HG03108 (cell line): ENCODE measurements at regions not wholly inside any gene's neighbourhood (a gene's known extent, or its start where the extent isn't known, plus 50 kb on each side); places are given as distances from the start of the nearest gene placed in this dataset.

Experiments
- ATAC-seq: cut with Tn5 transposase; IDR thresholded peaks from one replicate; pipeline ENCODE4 v1.9.1; 2021; ENCODE audit warnings: moderate library complexity; ENCODE audit not compliant: unreplicated experiment

DNA sequence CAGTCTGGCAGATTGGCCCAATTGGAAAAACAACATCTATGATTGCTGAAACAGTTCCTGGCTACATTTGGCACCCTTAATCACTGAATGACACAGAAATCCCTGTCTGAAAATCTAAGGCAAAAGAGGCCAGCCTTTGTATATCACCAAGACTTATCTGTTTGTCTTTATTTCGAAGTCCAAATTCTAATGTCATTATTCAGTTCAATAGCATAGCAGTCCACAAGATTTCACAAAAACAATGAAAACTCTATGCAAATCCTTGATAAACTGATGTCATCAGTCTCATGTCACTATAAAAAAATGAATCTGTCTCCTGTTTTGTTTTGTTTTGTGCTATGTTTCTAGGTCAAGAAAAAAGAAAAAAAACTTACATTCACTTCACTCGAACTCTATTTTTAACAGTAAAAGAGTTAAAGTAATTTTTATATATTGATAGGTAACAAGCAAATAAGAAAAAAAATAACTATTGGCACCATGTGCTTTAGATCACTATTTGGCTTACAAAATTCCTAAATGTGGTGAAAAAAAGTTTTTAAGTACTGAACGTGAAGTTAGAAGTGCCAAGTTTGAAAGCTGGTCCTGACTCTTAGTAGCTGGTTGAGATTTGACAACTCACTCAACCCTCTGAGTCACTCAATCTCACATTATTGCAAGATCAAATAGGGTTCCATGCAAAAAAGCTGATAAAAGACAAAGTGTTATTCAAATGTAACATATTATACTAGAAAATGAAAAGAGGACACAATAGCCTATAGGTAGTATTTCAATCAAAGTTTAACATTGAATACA lies 359.3 kb downstream of the IRS1 start:
- ATAC-seq = no peak

DNA sequence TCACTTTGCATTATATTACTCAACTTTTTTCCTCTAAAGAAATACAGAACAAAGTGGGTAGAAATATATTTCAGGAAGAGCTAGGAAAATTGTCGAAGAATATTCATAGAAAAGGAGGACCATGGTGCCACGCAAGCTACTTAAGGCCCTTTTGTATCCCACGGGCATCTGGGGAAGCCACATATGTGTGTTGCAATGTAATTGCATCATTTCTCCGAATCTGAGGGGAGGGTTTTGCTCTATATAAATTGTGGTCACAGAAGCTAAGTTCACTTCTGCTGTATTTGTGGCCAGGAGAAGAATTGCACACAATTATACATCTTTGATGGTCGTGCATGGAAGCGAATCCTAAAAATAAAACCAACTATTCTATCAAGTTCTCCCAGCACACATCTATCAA lies 360.3 kb downstream of the IRS1 start:
- ATAC-seq = no peak

DNA sequence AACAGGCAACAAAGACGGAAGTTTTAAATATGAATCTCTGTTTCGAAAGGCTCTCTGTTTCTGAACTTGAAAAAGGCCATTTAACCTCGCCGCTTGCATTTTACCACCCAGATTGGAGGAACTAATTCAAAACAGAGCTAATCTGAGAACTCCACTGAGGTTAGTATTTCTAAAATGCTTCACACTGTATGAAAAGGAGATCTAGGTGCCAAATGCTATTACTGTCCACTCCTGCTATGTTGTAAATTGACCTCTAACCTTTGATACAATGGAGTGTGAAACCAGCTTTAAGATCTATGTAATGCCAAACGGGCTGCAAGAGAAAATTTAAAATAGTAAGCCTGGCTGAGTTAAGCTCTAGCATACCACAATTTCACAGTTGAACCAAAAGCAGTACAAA lies 364.5 kb downstream of the IRS1 start:
- no peak for ATAC-seq

DNA sequence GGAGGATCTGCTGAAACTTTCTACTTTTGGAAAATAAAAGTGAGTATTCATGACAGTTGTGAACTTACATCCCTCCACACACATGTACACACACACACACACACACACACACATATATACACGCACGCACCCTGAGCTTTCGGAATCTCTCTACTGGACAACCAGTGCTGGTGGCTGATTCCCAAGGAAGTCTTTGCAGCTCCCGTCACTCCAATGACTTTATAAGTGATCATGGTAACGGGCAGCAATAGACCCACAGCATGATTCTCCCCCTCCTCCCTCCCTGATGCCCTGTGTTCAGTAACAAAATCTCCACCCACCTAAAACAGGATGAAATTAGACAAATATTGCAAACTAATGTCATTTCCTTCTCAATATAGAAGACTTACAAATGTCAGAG lies 364.9 kb downstream of the IRS1 start:
- no peak for ATAC-seq

DNA sequence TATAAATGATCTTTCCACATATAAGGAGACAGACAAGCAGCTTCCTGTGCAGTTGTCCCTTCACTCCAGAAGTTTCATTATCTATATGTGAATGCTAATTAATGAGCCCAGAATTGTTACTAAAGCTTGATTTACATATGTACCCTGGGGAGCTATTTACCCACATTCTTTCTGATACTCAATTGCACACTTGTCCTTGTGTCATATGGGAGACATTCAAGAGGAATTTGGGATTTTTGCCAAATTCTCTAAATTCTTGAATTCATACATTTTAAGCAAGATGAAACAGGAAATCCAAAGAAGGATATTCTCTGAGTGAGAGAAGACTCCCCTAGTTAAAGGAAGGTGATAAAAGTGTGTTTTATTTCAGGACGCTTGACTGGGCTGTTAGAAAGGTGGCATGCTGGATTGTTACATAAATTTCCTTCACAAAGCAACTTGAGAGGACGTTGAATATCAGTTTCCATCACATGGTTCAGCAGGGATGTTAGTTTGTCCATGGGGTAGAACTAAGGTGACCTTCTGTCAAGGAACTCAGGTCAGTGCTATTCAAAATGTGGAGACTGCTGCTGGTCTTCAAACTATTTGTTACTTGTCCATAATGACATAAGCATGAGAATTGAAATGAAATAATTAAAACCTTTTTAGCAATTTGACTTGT lies 368.2 kb downstream of the IRS1 start:
- ATAC-seq = no peak

DNA sequence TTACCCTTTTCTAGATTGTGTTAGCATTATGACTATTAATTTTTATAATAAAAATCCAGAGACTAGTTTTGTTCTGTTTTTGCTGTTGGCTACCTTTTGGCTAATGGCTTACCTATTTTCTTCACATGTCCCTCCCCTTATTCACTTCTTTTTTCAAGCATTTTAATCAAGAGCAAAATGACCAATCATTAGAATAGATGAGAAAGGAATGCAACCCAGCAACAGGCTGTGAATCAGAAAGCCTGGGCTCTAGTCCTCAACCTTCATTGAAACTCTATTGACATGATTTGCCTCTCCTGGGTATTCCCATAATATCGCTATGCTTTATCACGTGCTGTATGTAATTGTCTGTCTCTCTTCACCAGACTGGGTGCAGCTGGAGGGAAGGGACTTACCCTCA lies 370.1 kb downstream of the IRS1 start:
- ATAC-seq = no peak

DNA sequence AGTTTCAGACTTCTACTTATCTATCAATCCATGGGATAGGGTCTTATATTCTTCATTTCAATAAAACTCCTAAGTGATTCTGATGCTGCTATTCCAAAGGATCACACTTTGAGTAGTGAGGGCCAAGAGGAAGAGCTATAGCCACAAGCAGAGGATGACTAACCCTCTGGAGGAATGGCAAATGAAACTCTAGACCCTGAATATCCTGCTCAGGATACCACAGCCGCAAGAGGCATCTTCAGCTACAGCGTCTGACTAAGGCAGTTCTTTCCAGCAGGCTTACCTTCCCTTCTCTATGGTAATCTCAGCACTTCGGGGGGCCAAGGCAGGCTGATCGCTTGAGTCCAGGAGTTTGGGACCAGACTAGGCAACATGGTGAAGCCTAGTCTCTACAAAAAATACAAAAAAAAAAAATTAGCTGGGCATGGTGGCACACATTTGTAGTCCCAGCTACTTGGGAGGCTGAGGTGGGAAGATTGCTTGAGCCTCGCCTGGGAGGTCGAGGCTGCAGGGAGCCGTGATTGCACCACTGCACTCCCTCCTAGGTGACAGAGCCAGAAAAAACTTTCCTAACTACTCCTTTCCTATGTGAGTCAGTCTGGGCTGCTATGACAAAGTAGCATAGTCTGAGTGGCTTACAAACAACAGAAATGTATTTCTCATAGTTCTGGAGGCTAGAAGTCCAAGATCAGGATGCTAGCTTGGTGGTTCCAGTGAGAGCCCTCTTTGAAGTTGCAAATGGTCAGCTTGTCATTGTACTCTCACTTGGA lies 371.9 kb downstream of the IRS1 start:
- ATAC-seq = no peak

DNA sequence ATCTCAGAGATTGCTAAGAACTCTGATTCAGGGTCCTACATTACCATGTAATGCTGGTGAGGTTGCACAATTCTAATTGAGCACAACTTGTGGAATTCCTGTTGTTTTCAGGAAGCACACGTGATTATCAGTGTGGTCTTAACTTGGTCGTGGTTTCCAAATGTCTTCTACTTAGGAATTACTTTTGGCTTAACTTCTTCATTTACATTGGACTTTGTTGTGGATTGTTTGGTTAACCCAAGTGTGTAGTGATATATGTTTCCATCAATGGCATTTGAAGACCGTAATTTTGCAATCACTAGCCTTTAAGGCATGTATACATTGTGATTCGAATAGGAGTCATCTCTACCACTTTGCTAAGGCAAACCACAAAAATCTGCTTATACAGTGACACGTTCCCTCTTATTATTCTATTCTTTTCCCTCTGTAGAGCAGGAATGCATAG lies 373.3 kb downstream of the IRS1 start:
- ATAC-seq = no peak

DNA sequence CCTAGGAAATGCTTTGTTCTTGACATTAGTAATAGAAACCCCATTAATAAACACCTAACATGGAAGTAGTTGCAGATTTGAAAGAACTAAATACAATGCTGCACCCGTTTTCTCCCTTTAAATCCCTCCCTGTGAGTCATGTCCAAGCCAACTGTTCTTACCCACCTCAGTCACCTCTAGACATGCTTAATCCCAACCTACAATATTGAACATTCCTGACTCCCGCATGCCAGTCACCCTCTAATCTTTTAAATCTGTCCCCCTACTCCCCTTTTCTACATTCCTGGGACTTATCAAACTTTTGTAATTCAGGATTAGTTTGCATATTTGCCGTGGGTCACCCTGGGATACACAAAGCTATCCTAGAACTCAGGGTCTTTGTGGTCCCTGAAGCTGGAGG lies 374.6 kb downstream of the IRS1 start:
- ATAC-seq = no peak

DNA sequence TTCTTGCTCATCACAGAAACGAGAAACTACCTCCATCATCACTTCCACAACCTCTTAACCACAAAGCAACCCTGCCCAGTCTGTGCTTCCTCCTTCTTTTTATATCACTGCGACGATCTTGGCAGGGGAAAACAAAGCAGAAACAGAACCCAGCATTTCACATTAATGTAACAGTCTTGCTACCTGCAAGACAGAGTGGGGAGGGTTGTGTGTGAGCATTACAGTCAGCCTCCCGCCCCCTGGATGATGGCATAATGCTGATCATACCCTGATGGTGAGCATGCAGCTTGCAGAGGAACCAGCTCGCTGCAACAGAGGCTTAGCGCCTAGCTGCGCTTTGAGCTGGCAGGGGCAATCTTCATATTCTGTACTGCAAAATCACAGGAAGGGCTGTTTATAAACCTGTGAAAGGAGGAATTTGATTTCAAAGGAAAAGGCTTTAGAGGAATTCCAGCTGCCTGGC lies 376.1 kb downstream of the IRS1 start:
- ATAC-seq = peak; percentile 81

DNA sequence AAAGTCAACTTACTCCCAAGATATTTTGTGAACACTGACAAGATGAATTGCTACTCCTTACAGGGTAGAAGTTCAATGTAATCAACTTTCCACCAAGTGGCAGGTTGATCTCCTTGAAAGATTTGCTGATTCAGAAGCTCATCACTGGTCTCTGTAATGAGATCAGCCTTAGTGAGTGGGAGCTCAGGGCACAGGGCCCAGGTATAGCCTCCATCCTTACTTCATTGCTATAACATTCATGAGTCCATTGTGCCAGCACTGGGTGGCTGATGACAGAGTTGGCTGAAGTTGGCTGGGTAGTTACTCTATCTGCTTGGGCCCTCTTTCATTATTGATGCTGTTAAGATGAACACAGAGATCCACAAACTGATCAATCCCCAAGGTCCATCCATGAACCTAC lies 379.0 kb downstream of the IRS1 start:
- no peak for ATAC-seq

DNA sequence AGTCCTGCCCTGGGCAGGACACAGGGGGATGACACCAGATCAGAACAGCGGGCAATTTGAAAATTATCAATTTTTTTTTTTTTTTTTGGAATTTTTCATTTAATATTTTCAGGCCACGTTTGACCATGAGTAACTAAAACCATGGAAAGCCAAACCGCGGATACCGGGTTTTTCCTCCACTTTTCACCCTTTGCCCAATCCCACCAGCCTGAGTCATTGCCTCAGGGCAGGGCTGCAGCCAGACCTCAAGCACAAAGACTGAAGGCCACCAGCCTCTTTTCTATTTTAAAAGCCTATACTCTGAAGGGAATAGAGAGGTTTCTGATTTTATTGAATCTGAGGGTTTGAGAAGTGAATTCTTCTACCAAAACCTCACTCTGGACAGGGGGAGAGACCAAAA lies 381.1 kb downstream of the IRS1 start:
- no peak for ATAC-seq

DNA sequence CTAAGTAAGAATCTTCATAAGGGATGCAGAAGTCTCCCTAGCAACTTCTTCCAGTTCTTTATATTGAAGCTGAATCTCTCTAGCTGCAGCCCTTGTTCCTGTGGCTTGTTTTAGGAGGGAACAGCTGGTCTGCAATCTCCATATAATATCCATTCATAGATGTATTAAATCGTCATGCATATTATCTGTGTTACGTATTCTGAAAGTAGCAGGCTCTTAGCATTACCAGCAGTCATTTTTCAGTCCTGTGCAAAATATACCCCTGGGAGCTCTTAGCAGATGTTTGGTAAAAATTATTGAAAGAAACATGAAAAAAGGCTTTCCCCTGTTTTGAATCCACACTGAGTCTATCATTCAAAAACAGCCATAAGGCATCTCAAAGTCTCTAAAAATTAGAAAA lies 385.3 kb downstream of the IRS1 start:
- no peak for ATAC-seq

DNA sequence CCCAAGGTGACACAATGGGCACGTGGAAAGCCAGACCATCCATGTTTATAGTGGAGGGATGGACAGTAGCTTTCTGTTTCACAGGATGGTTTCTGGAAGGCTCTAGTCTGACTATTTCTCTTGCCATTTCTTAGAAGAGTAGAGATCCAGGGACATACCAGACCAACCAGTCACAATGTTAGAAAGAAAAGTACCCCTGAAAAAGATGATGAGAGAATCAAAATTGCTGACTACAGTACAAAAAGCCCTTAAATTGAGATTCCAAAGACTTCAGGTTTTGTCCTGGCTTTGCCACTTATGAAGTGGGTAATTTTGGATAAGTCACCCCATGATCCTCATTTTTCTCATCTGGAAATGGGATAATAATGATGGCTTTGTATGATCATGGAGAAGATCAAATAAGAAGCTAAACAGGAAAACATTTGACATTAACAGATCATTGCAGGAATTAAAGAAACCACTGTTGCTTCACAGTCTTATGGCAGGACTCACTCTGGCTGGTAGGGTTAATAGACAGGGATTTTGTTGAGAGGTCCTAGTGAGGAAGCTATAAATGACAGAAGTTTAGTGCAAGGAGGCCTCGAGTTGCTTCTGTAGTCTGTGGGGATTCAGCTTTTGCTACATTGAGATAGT lies 386.0 kb downstream of the IRS1 start:
- no peak for ATAC-seq

DNA sequence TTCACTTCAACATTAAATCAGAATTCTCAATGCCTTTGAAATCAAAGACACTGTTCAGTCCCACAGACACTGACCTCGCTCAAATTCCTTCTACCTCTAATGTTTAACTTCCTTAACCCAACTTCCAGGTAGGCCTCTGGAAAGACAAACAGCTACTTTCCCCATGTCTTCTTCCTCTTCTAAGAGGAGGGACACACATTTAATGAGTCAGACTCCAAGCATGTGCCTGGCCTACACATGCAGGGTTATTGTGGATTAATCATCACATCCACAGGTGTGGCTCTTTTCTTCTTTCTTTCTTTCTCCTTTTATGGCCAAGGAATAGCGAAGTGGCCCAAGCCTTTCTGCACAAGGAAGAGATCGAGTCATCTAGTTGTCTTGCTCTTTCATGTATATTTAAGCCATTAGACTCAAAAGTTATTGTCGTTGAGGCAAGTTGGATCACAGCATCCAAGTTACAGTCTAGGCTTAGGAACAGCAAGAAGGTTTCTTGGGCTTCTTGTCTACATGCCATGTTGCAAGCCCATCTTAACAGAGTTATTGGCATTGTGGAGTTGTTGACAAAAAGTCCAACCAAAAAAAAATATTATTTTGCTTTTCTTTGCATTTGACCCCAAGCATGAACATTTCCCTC lies 387.8 kb downstream of the IRS1 start:
- ATAC-seq = no peak

DNA sequence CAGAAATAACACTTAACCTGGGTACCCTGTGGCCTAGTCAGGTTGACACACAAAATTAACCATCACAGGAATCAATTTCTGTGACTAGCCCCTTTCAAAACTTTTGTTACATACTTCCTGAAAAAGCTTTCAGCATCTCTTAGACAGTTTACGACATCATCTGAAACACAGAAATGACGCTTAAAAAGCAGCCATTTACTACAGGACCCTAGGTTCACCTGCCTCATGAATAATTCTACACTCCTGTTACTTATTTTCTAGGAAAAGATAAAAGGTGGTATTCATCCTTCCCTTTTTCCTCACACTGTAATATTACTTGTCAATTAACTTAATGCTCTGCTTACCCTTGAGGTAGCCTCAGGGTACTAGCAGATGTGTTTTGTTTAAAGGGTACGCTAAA lies 388.4 kb downstream of the IRS1 start:
- ATAC-seq = no peak

DNA sequence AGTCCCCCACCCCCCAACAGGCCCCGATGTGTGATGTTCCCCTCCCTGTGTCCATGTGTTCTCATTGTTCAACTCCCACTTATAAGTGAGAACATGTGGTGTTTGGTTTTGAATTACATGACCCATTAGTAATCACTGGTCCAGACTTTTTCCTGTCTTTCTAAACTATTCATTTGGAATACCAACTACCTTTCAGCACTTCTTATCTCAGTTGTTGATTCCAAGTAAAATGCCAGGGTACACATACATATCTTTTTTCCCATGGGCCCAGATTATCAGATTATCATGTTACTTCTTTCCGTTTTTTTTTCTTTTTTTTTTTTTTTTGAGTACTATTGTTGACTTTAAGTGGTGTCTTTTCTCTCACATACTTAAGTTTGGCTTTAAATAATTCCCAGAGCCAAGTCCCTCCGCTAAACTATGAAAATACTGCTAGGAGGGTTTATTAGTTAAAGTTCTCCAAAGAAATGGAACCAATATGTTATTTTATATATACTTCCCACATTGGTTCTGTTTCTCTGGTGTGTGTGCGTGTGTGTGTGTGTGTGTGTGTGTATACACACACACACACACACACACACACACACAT lies 389.3 kb downstream of the IRS1 start:
- no peak for ATAC-seq

DNA sequence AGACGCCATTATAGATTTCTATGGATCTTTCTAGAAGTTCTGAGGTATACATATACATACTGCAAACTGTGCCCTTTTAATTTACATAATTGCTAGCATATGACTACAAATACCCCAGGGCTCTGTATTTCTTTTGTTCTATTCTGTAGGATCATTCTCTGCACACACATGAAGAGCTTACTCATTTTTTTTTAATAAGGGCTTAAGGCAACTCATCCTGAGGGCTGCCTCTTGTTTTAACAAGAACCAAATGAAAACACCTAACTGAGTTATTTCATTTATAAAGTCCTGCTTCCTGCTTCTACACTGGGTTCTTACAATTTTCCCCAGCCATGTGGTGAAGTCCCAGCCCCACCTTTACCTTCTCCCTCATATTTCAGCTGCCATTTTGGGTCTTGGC lies 390.5 kb downstream of the IRS1 start:
- no peak for ATAC-seq

DNA sequence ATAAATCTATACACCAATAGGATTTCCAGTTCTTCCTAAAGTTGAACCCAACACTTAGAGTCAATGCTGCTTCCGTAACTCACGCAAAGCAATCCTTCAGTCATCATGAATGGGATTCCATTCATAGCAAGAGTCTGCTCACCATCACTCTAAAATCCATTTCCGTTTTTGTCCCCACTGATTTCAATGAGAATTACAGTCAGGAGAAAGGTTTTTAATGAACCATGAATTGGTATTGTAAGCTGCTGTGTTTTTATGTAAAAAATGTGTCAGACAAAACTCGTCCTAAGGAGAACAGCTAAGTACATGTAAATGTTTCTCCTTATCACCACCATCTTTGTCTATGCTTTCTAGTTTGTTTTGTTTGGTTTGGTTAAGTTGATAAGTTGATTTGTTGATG lies 391.5 kb downstream of the IRS1 start:
- ATAC-seq = no peak

DNA sequence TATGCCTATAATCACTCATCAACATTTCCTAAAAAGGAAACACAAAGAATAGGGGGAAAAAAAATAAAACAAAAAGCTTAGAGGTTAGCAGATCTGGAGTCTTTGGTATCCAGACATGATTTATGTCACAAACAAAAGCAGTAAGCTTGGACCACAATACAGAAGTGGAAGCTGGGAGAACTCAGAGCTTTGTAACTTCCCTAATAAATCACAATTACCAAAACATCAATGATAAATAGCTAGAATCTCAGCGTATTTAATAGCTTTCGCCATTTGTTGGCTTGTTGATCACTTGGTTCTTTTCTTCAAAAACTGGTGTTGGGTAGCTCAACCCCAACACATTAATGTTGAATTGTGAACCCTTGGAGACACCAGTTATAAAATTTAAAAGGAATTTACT lies 392.5 kb downstream of the IRS1 start:
- no peak for ATAC-seq

DNA sequence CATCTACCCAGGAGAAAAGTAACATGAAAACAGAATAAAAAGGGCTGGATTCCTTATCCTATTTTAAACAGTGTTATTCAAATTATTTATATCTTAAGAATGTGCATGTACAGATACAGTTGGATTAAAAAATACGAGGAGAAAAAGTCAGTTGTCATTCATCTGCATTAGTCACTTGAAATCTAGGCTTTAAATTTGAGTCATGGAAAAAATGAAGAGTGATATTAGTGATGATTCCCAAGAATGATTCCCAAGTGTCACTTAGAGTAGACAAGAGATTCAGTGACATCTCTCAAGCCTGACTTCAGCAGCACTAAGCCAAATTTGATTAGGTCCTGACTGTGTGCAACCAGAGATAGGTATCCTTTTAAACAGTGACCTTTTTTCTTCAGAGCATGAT lies 394.2 kb downstream of the IRS1 start:
- ATAC-seq = no peak
